Activated gamma-delta T cell treated with Interleukin-2 at 50 U/mL for 16 hours (primary cell): ENCODE measurements at regions not wholly inside any gene's neighbourhood (a gene's known extent, or its start where the extent isn't known, plus 50 kb on each side); places are given as distances from the start of the nearest gene placed in this dataset.

Experiments
- DNase-seq: peaks from one replicate; pipeline ENCODE4 v3.0.0-alpha.2; 2020

DNA sequence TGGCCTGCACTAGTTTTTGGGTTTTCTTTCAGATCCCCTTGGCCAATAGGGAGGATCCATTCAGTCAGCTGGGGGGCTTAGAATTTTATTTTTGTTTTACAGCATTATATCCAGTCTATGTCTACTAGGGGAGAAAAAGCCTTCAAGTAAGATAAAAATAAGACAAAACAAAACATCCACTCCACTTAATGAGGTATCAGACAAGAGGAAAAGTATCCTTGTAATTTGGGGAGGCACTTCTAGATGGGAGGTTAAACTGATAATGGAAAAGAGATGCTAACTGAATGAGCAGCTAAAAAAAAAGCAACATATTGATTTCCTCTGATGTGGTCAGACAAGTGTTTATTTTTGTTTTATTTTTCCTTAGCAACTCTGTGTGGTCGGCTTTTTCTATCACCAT, 278.0 kb upstream of the ANO3 start:
- no peak for DNase-seq

GRCh38 chr11:26062660-26063059, 269.3 kb upstream of the ANO3 start:
- no peak for DNase-seq

DNA sequence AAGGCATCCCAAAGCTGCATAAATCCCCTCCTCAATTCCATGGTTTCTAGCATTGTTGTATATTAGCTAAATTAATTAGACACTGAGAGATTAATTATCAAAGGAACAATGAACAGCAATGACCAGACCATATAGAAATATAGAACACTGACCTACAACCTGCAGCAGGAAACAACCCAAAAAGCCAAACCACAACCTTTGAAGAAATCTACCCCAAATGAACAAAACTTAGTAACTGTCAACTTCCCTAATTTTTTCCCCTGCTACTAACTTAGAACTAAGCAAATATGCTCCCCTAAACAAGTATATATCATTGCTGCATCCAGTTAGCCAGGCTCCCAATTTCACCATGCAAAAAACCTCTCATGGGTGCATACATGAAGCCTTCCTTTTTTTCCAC, 268.0 kb upstream of the ANO3 start:
- no peak for DNase-seq

DNA sequence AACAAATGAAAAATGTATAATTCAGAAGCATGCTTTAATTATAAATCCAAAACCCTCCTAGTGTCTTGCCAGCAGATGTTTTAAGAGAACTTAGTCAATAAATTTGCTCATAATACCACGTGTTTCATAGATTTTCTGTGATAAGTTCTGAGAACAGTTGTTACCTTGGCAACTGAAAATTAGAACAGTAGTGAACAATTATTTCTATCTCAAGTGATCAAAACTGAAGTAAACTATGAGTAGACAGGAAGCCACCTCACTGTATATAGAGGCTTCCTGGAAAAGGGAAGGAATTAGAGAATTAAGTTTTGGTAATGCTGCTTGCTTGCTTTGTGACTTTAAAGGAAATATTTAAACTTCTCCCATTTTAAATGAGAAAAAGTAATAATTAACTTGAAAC, 266.0 kb upstream of the ANO3 start:
- DNase-seq = no peak

DNA sequence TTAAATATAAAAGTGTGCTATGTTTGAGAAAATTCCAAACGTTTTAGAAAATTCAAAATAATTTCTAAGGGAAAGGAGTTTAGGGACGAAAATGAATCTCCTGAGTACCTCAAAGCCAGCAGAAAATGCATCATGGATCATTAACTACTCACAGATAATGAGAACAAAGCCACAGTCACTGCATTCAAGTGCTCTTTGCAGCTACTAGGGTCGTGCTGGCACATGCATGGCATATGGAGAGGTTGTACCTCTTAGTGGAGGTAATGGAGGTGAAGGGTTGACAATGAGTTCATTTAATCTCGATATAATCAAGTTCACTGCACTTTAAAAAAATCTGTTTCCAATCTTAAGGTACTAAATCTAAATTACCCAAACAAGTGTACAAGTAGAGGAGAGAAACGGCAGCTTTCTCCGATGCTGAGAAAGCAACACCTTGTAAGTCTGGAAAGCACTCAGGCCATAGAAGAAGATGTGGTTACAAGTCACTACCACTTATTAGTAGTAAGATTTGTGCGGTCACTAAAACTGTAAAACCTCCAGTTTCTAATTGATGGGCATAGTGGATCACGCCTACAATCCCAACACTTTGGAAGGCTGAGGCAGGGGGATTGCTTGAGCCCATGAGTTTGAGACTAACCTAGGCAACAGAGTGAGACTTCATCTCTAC, 261.1 kb upstream of the ANO3 start:
- no peak for DNase-seq

- DNase-seq = no peak
Observed at GRCh38 chr11:26072614-26073153, 259.2 kb upstream of the ANO3 start.

DNA sequence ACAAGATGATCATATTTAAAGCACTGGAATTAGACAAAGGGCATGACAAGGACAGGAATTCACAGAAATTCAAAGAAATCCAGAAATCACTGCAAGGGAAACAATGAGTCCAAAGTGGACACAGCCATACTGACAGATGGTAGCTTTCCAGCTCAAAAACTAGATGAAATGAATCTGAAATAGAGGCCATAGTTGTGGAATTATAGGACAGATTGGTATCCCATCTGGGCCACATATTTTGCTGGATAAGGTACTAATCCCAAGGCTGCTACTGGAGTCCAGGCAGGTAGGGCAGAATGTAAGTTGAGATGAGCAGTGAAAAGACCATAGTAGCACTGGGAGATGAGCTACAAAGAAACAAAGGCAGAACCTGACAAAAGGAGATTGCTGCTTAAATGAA, 258.3 kb upstream of the ANO3 start:
- DNase-seq = no peak

DNA sequence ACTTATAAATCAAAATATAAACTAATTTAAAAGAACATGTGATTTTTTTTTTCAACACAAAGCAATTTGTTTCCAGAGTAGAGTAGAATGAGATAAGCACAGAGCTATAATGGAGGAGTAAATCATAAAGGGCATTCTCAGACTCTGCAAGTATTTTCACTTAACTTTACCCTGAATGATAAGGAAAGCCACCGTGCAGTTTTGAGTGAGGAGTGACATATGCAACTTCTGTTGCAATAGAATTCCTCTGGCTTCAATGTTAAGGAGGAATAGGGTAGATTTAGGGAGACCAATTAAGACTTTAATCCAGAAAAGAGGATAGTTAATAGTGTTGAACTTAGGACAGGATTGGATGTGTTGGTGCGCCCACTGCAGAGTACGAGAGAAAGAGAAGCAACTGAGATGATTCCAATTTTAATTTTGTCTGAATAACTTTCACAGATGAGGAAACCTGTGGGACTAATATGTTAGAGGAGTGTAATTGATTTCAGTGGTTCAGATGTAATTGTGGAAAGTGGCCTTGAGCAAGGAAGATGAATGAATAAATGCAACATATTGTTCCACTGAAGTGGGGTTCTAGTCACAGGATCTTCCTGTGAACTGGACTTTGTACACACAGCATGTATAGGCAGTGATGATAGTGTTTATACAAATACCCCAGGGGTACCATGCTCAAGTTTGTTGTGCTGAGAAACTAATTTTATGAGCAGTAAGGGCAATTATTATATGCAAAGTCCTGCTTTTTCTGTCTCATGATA, 255.5 kb upstream of the ANO3 start:
- no peak for DNase-seq

- no peak for DNase-seq
Observed at GRCh38 chr11:26078231-26078821, 253.6 kb upstream of the ANO3 start.

GRCh38 chr11:26084313-26084712, 247.6 kb upstream of the ANO3 start:
- DNase-seq = no peak

GRCh38 chr11:26086028-26086427, 245.9 kb upstream of the ANO3 start:
- DNase-seq = no peak

GRCh38 chr11:26087120-26087935, 244.6 kb upstream of the ANO3 start:
- DNase-seq = no peak

- no peak for DNase-seq
Observed at GRCh38 chr11:26088391-26088790, 243.5 kb upstream of the ANO3 start.

DNA sequence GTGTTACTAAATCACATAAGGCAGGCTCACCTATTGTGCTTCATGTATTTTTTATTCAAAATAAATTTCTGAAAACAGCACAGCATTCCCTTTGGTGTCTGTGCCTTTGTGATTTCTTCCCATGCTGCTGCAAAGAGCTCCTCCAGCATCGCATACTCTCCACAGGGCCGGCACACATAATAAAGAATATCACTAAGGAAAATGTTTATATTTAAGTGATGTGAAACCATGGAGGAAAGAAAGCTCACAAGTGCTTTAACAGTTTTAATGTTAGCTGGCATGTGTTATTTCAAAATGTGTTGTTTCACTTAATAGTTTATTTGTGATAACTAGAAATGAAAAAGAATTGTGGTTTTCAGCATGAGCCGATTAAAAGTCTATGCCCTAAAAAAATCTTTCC, 241.3 kb upstream of the ANO3 start:
- no peak for DNase-seq

GRCh38 chr11:26093206-26093605, 238.7 kb upstream of the ANO3 start:
- no peak for DNase-seq

DNA sequence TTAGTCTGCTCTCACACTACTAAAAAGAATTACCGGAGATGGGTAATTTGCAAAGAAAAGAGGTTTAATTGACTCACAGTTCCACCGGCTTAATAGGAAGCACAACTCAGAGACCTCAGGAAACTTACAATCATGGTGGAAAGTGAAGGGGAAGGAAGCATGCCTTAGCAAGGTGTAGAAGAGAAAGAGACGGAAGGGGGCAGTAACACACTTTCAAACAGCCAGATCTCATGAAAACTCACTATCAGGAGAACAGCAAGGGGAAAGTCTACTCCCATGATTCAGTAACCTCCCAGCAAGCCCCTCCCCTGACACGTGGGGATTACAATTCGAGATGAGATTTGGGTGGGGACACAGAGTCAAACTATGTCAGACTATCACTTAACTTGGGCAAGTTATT, 236.6 kb upstream of the ANO3 start:
- no peak for DNase-seq

DNA sequence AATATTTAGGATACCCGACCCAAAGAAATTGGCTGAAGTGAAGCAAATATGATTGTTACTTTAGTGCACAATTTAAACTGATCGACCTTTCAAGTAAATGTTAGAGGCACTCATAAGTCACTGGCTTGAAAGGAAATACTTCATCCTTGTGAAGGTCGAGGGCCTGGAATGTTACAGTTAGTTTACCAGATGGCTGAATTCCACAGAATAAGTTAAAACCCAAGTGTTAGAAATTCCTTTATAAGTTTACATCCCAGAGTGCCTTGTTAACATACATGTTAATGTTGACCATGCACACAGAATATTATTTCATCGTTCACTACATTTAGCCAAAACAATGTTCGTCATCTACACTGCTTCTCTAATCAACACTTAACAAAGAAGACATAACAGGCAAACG, 235.5 kb upstream of the ANO3 start:
- DNase-seq = no peak

GRCh38 chr11:26102325-26102724, 229.6 kb upstream of the ANO3 start:
- DNase-seq = no peak

- DNase-seq = no peak
Observed at GRCh38 chr11:26105762-26106423, 226.0 kb upstream of the ANO3 start.

DNA sequence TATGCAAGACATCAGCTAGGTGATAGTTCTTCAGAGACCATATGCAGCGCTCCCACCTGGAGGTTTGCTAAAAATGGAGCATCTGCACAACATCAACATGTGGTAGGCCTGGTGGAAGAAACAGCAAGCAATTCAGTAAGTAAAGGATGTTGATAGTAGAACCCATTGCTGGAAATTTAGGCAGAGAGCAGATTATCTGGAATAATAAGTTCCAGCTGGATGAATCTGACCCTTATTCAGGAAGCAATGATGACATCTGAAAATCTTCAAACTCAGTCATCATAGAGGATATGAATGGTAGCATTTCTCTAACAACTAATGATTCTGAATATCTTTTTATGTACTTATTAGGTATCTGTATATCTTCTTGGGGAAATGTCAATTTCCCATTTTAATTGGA, 225.2 kb upstream of the ANO3 start:
- DNase-seq = no peak

DNA sequence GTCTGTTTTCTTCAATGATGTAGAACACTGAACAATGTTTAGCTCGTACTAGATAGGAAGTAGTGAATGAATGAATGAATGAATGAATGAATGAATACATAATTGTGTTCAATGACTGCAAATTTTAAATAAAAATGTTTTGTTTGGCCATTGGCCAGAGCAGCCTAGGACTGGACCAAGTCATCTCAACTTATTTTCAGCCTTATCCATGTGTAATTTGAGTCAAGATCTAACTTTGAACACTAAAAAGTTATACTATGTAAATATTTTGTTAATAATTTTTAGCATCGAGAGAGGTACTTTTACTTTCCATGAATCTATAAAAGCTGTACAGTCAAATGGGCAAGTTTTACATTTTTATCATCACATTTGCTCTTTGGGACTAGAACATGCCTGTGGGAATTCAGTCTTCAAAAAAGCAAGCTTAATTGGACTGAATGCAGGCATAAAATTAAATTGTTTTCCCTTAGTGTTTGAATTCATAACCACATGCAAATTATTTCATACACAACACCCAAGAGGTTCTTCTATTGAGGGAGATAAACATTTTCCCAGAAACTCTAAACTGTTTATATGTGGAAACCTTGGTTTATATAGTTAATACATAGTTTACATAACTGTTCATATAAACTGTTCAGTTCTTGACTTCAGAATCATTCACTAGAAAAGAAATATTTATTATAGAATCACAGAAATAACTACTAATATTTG, 222.1 kb upstream of the ANO3 start:
- DNase-seq = no peak

GRCh38 chr11:26112264-26112663, 219.7 kb upstream of the ANO3 start:
- DNase-seq = no peak
